Coronary artery (tissue), 2 donors: ENCODE measurements at regions not wholly inside any gene's neighbourhood (a gene's known extent, or its start where the extent isn't known, plus 50 kb on each side); places are given as distances from the start of the nearest gene placed in this dataset.

Source experiments
- DNase-seq: peaks from one replicate; pipeline ENCODE4 v3.0.0-alpha.2; 2017; ENCODE audit warnings: low spot score
- H3K27ac ChIP-seq, 2 donors: fragments of 200-600 bp; sonication (generic); one replicate each; pipeline ENCODE4 v1.5.1; 2016 to 2019
- H3K4me3 ChIP-seq: fragments of 200-600 bp; sonication (generic); 2 replicates; pipeline ENCODE4 v1.5.1; 2016; ENCODE audit warnings: mild to moderate bottlenecking, moderate library complexity
- TF ChIP-seq, protein P1 (sequence below): fragments of 200-600 bp; sonication (generic); IDR thresholded peaks from one replicate; pipeline ENCODE4 v1.5.1; 2019; ENCODE audit warnings: antibody characterized with exemption

DNA sequence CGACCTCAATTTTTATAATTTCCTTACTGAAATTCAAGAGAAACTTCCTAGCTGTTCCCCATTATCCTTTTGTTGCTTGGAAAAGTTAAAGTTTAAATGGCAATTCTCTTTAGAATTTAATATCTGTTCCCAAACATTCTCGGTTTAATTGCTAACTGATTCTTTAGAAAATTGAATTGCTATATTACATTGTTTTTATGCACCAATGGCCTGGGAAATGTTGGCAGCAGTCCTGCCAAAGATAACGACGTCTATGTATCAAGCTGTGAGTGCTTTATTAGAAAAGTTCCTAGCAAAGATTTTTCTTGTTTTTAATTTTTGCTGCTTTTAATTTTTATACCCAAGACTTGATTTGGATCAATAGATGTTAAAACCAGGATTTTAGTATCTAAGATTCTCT, 167.8 kb upstream of the HDAC4 start:
- DNase-seq = no peak
- TF ChIP-seq, protein P1, sequence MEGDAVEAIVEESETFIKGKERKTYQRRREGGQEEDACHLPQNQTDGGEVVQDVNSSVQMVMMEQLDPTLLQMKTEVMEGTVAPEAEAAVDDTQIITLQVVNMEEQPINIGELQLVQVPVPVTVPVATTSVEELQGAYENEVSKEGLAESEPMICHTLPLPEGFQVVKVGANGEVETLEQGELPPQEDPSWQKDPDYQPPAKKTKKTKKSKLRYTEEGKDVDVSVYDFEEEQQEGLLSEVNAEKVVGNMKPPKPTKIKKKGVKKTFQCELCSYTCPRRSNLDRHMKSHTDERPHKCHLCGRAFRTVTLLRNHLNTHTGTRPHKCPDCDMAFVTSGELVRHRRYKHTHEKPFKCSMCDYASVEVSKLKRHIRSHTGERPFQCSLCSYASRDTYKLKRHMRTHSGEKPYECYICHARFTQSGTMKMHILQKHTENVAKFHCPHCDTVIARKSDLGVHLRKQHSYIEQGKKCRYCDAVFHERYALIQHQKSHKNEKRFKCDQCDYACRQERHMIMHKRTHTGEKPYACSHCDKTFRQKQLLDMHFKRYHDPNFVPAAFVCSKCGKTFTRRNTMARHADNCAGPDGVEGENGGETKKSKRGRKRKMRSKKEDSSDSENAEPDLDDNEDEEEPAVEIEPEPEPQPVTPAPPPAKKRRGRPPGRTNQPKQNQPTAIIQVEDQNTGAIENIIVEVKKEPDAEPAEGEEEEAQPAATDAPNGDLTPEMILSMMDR = no peak
- Histone ChIP-seq H3K27ac (no peak overlapping the region), H3K4me3 (no peak overlapping the region)

DNA sequence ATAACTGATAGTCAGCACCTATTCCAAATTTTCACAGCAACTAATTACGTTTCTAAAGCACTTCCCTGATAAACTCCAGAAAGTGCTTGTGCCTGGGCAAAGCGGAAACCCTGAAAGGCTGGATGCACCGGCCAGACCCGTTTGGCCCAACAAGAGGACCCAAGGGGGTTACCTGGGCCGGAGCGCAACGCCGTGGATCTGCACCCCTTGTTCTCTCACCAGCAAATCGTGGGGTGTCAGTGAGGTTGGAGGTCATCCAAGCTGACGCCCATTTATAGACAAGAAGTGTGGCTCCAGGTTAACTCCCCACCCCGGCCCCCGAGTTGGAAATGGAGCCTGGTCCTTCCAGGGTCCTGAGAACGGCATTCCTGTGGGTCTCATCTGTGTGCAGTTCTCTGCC, 167.0 kb upstream of the HDAC4 start:
- TF ChIP-seq, protein P1 = no peak
- H3K27ac ChIP-seq = no peak overlapping the region
- H3K4me3 ChIP-seq = no peak overlapping the region
- DNase-seq = no peak

GRCh38 chr2:239566995-239567568, 166.3 kb upstream of the HDAC4 start:
- TF ChIP-seq, protein P1 = no peak
- Histone ChIP-seq H3K27ac (no peak overlapping the region), H3K4me3 (no peak overlapping the region)
- DNase-seq = no peak

GRCh38 chr2:239566162-239566994, 165.6 kb upstream of the HDAC4 start:
- TF ChIP-seq, protein P1 = no peak
- peak; percentile 55 for DNase-seq

GRCh38 chr2:239564587-239564986, 163.8 kb upstream of the HDAC4 start:
- TF ChIP-seq, protein P1 = no peak
- peak; percentile 31 for DNase-seq

More at GRCh38 chr2:239566162-239566994, 165.6 kb upstream of the HDAC4 start:
- H3K27ac ChIP-seq = no peak overlapping the region
- H3K4me3 ChIP-seq = no peak overlapping the region

DNA sequence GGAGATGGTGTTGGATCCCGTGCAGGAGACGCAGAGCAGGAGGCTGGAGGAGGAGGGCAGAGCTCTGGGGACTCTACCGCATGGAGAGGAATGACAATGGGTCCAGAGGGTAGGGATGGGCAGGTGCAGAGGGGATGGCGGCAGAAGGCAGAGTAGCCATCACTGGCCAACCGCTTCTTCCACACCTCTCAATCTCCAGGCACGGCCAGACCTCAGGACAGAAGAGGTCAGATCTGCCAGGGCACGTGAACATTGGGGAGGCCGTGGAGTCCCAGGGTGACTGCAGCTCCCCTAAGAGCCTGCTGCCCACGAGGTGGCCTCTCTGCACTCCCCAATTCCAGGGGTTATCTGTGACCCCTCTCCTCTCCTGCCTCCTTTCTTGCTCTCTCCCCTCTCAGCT, 162.7 kb upstream of the HDAC4 start:
- no peak overlapping the region for H3K4me3 ChIP-seq
- TF ChIP-seq, protein P1 = no peak
- peak; percentile 54 for DNase-seq
- H3K27ac ChIP-seq = no peak overlapping the region

More at GRCh38 chr2:239564587-239564986, 163.8 kb upstream of the HDAC4 start:
- Histone ChIP-seq H3K27ac (no peak overlapping the region), H3K4me3 (no peak overlapping the region)
